Superior temporal gyrus (tissue), 1 donor: ENCODE measurements at regions not wholly inside any gene's neighbourhood (a gene's known extent, or its start where the extent isn't known, plus 50 kb on each side); places are given as distances from the start of the nearest gene placed in this dataset.
"Not testable (repeated sequence)": the region's sequence is repeated elsewhere in the genome, so short reads cannot be mapped to it uniquely, and the experiment has no call there.

Experiments used
- DNase-seq: peaks from one replicate; pipeline ENCODE4 v3.0.0-alpha.2; 2016; ENCODE audit errors: extremely low spot score

DNA sequence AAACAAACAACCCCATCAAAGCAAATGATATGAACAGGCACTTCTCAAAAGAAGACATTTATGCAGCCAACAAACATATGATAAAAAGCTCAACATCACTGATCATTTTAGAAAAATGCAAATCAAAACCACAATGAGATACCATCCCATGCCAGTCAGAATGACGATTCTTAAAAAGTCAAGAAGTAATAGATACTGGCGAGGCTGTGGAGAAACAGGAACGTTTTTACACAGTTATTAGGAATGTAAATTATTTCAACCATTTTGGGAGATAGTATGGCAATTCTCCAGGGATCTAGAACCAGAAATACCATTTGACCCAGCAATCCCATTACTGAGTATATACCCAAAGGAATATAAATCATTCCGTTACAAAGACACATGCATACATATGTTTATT, 370.4 kb downstream of the HHIPL2 start:
- DNase-seq = not testable (repeated sequence)

DNA sequence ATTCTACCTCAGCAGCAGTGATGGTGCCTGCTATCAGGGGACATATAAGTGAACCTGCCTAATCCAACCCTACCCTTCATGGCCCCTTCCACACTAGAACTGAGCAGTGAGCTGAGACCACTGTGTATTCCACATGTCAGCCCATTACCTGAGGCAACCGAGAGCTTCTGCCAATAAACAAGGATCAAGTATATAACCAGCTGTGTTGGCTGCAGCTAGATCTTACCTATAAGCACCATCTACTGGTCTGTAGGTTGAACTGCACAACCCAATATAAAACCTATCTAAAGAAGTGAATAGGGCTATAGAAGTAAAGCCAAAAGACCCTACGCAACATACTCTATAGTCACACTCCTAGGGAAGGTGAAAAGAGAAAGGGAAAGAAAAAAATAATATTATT, 376.9 kb downstream of the HHIPL2 start:
- DNase-seq = peak; percentile 24

DNA sequence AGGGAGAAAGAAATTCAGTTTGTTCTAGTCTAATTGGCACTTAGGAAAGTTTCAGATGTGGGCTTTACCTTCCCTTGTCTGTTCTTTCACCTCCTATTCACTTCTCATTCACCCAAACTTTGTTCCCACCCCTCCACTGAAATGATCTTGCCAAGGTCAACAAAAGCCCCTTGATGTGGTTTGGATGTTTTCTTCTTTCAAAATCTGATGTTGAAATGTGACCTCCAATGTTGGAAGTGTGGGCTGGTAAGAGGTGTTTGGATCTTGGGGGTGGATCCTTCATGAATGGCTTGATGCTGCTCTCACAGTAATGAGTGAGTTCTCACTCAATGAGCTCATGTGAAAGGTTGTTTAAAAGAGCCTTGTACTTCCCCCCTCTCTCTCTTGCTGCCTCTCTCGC, 379.3 kb downstream of the HHIPL2 start:
- DNase-seq = no peak

DNA sequence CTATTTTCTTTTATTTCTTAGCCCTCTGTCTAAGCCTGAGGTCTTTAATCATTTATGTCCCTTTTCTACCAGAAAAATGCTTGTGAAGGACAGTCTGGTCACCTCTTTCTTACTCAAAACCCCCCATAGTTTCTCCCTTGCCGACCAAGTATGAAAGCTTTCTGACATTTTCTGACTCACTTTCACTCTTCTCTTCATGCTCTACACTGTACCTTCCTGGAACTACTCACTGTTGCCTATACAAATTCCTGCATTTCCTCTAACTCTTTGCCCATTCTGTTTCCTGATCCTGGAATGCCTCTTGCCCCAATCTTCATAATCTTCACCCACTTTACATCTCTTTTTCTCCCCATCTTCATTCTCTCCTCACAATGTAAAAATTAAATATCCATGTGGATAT, 380.0 kb downstream of the HHIPL2 start:
- DNase-seq = no peak

DNA sequence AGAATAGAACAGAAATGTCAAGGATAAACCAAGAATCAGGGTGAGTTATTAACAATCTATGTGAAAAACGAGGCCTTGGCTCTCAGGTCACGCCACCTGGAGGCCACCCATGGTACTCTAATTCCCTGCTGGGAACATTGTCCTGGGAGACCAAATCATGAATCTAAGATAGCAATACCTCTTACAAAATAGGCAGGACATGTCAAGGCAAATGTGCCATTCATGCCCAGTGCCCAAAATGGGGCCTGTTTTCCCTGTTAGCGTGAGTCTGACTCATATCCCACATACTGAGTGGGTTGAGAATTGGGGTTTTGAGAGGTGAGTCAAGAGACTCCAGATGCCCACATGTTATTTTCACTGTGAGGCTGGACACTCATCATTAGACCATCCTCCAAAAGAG, 380.8 kb downstream of the HHIPL2 start:
- DNase-seq = peak; percentile 32

DNA sequence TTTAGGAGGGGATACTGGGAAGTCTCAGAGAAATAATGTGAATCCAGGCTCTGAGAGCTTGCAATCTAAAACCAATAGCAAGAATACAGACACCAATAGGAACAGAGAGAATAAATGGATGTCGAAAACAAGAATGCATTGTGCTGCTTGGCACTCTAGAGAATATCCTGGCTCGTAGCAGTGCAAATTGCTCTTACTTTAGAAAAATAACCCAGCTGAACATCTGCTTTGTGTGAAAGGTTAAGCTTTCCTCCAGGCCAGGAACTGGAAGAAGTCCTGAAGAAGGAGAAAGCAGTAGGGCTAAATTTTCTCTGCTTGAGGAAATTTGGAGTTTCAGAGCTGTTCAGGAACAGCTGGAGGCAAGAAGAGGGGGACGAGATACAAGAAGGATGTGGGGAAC, 382.3 kb downstream of the HHIPL2 start:
- no peak for DNase-seq

DNA sequence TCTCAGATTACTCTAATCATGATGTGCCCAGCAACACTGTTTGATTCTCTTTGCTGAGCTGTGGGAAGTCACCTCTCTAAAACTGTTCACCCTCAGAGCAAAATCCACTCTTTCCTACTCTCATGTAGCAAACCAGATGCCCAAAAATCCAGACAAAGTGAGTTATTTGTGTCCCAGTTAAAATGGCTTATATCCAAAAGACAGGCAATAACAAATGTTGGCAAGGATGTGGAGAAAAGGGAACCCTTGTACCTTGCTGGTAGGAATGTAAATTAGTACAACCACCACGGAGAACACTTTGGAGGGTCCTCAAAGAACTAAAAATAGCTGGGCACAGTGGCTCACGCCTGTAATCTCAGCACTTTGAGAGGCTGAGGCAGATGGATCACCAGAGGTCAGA, 384.0 kb downstream of the HHIPL2 start:
- DNase-seq = no peak

DNA sequence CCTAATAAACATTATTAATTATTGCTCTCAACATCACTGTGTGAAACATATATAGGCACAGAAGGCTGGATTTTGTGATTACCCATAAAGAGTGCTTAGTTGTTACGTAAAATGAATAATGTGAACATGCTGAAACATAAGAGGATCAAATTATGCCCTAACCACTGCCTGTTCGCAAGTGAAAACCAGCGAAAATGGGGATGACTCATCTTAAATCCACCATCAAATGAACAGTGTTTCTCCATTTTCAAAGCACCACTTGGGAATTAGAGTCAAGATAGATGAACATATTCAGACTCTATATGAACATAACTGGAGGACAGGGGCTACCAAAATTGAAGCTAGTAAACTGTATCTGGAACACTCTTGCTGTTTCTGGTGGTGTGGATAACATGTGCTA, 386.2 kb downstream of the HHIPL2 start:
- DNase-seq = no peak

DNA sequence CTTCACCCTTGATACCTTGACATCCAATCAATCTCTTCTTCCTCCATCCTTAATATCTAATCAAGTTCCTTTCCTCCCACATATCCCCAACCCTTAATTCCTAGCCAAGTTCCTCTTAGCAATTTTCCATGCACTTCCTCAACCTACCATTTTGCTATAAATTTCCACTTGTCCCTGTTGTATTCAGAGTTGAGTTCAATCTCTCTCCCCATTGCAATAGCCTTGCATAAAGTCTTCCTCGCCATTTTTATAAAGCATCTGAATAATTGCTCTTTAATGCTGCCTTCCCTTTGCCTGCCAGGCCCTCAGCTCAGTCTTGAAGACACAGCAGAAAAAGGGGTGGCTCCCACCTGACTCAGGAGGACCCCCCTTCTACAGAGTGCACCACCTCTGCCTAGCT, 390.3 kb downstream of the HHIPL2 start:
- no peak for DNase-seq

DNA sequence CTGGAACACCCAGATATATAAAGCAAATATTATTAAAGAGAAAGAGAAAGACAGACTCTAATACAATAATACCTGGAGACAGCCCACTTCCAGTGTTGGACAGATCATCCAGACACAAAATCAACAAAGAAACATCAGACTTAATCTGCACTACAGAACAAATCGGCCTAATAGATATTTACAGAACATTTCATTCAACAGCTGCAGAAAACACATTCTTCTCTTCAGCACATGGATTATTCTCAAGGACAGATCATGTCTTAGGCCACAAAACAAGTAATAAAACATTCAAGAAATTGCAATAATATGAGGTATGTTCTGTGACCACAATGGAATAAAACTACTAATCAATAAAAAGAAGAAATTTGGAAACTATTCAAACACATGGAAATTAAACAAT, 398.3 kb upstream of the DUSP10 start:
- no peak for DNase-seq

DNA sequence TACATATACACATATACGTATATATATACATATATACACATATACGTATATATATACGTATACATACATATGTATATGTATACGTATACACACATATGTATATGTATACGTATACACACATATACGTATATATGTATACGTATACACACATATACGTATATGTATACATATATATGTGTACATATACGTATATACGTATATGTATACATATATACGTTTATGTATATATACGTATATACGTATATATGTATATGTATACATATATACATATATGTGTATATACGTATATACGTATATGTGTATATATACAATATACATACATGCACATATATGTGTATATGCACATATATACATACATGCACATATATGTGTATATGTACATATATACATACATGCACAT, 396.2 kb upstream of the DUSP10 start:
- no peak for DNase-seq

DNA sequence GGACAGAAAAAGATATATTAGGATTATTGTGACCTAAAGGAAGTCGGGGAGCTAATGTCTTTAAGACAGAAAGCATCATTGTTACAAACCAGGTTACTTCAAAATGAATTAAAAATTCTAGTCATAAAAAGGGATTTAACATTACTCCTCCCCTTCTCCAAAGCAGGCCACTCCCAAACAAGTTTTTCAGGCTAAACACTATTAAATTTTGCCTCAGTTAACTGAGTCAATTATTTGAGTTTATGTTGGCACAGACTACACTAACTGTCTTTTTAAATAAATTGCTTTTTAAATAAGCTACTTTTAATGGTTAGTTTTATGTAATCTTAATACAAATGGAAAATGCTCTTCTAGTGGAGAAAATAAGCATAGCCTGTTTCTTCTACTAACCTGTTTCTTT, 395.0 kb upstream of the DUSP10 start:
- no peak for DNase-seq

DNA sequence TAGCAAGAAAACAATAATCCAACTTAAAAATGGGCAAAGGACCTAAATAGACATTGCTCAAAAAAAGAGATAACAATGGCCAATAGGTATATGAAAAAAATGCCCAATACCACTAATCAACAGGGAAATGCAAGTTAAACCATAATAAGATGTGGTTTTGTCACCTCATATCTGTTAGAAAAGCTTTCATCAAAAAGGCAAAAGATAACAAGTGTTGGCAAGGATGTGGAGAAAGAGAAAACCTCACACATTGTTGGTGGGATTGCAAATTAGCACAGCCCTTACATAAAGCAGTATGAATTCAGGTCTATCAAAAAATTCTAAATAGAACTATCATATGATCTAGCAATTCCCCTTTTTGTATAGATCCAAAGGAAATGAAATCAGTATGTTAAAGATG, 387.2 kb upstream of the DUSP10 start:
- no peak for DNase-seq

DNA sequence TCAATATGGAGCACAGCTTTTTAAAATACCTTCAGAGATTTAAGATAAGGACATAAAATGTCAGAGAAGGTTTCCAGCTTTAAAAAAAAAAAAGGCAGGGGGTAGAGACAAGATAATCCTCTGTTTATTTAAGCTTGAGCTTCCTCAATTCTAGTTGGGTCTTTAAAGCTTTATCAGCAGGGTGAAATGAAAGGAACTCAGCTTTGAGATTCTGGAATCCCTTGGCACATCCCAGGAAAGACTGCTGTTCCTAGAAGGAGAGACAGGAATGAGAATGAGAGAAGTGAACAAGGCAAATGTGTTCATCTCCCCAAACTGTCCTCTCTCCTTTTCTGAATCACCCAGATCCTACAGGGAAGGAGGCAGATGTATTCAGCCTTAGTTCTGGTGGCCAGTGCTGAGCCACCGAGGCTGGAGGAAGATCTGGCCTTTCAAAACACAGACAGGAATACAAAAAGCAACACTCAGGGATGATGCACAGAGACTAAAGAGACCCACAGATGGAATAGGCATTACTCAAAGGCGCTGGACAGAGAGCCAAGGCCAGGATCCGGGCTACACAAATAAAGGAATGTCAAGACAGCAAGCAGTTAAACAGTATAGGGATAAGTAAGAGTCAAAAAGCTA, 385.8 kb upstream of the DUSP10 start:
- DNase-seq = no peak

DNA sequence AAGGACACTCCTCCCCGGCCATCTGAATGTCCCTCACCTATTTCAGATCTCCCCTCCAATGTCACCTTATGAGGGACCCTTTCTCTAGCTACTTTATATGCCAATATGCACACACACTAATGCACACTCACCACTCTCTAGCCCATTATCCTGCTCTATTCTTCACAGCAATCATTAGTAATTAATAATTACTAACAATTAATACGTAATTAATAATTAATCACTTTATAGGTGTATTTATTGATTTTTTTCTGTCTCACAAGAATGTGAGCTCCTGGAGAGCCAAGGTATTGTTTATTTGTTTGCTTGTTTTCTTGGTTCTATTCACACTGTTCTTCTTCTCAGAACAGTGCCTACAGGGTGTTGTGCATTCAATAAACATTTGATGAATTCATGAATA, 385.2 kb upstream of the DUSP10 start:
- DNase-seq = no peak

DNA sequence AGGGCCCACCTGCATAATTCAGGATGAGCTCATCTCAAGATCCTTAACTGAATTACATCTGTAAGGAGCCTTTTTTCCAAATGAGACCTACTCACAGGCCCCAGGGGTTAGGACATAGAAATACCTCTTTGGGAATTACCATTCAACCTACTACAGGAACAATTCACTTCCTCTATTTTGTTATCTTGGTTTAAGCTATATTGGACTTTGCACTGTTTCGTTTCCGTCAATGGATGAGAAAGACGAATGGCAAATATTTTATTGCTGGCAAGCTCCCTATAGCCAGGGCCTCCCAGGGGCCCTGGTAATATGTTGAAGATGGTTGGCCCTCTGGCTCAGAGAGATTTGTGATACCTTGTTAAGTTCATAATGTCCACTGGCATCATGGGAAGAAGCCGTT, 384.2 kb upstream of the DUSP10 start:
- DNase-seq = no peak

DNA sequence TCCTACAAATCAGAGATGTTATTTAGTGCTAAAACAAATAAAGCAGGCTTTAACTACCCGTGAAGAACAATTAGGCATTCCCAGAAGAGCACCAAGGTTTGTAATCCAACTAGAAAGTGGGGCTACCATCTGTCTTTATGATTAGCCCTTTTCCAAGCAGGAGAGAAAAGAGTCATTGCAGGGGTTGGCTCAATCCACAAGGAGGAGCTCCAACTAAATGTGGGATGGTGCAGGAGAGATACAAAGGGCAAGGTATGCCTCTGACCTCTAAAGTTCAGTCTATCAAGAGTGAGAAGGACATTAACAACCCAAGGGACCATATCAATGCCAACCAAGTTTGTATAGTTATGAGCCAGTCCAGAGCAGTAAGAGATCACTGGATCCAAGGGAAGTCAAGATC, 382.7 kb upstream of the DUSP10 start:
- DNase-seq = no peak

DNA sequence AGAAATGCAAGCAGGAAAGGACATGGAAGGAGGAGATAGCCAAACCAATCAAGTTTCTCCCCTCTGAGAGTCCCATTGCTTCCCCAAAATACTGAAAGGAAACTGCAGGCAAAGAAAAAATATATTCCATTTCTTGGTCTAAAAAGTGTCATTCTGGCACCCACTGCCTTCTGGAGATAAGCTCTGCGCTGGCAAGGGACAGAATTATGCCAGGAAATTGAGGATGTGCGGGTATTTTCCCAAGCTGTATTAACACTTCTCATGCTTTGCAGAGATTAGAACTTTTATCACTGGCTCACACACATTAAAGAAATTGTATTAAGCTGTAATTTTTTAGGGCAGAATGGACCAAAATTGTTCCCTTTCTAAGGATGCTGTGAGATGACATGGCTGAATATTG, 381.2 kb upstream of the DUSP10 start:
- no peak for DNase-seq

DNA sequence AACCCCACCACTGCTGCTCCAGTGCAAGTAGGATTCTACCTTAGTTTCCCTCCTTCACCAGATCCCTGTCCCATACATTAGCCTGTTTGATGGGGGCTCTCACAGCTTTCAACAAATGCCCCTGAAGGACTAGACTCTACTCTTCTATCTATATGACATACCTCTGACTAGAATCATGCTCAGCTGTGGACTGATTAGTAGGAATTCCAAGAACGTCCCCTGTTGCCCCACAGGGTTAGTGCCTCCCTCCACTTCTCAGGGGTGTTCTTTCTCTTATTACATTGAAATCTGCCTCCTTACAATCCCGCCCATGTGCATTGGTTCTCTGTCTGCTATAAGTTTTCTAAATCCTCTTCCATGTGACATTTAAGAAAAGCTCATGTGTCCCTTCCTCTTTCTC, 375.9 kb upstream of the DUSP10 start:
- no peak for DNase-seq

DNA sequence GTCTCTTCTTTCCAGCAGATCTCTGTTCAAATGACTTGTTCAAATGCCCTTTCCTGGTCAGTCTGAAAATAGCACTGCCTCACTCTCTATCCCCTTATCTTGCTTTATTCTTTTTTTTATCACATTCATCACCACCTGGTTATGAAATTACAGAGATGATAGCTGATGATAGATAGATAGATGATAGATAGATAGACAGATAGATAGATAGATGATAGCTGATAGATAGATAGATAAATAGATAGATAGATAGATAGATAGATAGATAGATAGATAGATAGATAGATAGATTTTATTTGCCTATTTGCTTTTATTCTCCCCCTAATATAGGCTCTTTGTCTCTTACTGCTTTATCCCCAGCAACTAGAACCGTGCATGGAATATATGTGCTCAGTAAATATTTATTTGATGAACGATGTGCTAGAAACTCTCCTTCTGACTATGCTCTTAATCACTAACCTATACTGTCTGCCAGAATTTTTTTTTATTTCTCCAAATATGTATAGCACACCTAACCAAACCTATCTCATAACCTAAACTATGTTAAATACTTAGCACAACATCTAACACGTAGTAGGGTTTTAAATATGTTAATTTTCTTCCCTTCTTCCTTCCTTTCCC, 372.8 kb upstream of the DUSP10 start:
- no peak for DNase-seq

DNA sequence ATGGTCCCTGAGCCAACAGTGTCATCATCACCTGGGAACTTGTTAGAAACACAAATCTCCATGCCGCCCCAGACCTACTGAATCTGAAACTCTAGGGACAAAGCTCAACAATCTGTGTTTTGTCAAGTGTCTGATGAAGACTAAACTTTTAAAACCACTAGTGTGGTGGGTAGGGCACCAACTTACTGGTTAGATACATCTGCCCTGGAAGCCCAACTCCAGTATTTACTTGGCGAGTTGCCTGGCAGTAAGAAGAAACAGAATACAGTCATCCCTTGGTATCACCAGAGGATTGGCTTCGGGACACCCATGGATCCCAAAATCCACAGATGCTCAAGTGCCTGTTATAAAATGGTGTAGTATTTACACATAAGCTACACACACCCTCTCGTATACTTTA, 367.9 kb upstream of the DUSP10 start:
- DNase-seq = no peak

DNA sequence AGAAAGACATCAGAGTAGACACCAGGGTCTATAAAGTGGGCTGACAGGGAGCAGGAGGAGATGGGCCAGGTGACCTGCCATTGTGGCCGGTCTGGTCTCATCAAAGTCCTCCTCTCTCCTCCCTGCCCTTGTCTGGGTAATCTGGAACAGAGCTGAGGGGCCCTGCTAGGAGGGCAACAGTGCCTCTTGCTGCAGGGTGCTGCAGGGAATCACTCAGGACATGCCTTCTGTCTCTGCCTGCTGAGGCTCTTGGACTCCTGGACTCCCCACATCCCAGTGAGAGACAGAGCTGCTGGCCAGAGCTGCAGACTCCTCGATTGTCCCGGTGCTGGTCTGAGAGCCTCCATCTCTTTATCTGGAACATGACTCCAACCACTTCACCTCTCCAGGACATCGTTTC, 366.1 kb upstream of the DUSP10 start:
- no peak for DNase-seq

DNA sequence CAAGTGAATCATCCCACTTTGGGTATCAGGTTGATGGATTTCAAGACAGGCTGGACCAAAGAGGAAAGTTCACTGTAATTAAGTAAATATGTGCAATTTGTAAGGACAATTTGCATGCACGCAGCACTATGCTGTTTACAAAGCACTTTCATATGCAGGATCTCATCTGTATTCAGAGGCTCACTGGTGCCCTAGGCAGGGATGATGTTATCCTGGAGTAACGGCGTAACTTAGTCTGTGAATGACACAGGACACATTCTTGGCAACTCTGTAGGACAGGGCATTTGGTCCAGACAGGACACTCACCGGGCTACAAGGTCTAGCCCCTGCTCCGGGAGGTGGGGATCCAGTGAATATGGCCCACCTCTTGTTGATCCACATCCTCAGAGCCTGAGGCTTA, 365.4 kb upstream of the DUSP10 start:
- DNase-seq = no peak

DNA sequence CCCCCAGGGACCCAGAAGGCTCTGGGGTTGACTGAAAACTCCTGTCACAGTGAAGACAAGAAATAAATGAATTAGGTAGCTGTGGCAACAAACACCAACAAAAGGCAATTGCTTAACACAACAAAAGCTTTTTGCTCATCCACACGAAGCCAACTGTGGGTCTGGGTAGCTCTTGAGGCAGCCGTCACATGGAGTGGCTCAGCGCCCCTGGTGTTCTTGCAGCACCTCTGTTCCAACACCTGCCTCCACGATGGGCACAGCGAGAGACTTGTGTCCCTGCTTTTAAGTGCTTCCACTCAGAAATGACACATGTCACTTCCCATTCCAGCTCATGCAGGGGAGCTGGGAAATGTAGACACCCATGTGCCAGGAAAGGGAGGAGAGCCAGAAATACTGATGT, 364.5 kb upstream of the DUSP10 start:
- no peak for DNase-seq
